ENCODE measurements at regions not wholly inside any gene's neighbourhood (a gene's known extent, or its start where the extent isn't known, plus 50 kb on each side); places are given as distances from the start of the nearest gene placed in this dataset.

- DNase-seq (ENCODE audit: low read depth), result no peak
These were observed 137.4 kb upstream of the AKR1E2 start for GRCh38 chr10:4688601-4689000.

GRCh38 chr10:4688168-4688567 lies 137.8 kb upstream of the AKR1E2 start:
- DNase-seq (ENCODE audit: low read depth), result no peak

- DNase-seq (ENCODE audit: low read depth), result no peak
These were observed 138.6 kb upstream of the AKR1E2 start for GRCh38 chr10:4687397-4687796.

GRCh38 chr10:4686644-4686996 lies 139.4 kb upstream of the AKR1E2 start:
- DNase-seq (ENCODE audit: low read depth), result peak; percentile 40

- no peak for DNase-seq (ENCODE audit: low read depth)
These were observed 139.9 kb upstream of the AKR1E2 start for GRCh38 chr10:4685904-4686643.

DNA sequence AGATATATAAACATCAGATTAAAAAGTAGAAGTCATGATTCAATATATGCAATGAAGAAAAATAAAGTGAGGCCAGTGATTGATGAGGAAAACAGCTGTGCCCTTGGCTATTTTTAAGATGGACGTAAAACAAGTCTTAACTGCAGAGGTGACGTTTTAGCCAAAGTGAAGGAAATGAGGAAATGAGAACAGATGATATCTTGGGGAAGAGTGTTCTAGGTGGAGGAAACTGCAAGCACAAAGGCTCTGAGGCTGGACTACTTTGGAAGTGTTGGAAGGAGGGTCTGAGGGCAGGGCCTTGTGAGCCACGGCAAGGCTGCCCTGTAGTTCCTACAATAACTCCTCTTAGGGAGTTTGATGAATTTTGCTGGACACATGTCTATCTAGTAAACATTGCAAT lies 140.5 kb upstream of the AKR1E2 start:
- no peak for DNase-seq (ENCODE audit: low read depth)

DNA sequence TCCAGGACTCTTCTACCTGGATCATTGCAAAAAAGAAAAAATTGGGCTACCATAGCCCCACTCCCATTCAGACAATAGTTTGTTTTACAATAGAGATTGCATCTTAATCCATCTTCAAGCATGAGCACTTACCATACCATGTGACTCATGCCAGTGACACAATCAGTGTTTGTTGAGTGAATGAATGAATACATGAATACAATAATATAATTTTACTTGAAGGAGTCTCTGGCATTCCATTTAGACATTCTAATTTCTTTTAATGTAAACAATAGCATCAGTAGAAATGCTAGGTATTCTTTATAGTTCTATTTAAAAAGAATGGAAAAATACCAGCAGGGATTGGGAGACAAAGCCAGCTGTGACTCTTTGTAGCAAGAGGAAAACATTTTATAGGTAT lies 141.6 kb upstream of the AKR1E2 start:
- DNase-seq (ENCODE audit: low read depth), result no peak

GRCh38 chr10:4683838-4684237 lies 142.2 kb upstream of the AKR1E2 start:
- no peak for DNase-seq (ENCODE audit: low read depth)

DNA sequence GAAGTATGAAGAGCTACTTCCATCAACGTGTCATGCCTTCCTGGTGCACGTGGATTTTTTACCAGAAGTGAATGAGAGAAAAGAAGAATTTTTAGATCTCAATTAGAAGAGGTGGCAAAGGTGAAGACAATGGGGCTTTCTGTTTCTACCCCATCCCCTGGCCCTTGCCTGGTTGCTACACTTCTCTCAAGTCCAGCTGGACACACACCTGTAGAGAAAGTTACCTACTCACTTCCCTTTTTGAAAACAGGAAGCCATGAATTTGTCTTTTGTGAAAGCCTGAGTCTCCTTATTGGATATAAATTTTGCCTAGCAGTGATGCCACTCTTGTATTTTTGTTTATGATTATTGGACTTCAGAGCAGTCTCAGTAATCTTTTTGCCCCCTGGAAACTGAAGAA lies 142.9 kb upstream of the AKR1E2 start:
- no peak for DNase-seq (ENCODE audit: low read depth)

GRCh38 chr10:4678951-4679671 lies 146.9 kb upstream of the AKR1E2 start:
- DNase-seq (ENCODE audit: low read depth), result no peak

GRCh38 chr10:4678023-4678950 lies 147.7 kb upstream of the AKR1E2 start:
- no peak for DNase-seq (ENCODE audit: low read depth)

DNA sequence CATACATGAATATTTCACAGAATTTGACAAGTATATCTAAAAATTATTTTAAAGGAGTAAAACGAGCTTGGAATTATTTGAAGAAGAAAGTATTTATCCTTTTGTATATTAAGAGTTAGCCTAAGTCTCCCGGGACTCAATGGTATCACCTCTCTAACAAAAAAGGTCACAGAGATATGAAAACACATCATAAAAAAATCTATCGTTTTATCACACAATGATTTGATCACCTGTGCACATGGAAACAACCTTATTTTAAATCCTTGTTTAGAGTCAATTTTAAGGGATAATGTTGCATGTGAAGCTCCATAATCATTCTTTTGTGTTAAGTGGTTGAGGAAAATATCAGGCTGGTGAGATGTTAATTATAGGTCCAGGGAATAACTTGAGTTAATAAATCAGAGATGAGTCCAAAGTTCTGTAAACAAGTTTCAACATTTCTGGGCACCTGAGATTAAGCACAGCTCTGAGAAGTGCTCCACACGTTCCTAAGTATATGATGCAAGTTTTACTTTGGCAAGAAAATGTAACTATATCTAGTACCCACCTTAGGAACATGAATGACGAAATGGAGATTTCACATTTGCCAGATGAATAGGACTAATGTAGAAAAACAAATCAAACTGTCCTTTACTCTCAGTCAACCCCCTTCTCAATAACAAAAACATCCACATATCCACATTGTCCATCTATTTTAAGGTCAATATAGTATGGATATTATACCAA lies 148.5 kb upstream of the AKR1E2 start:
- no peak for DNase-seq (ENCODE audit: low read depth)

GRCh38 chr10:4676566-4676965 lies 149.4 kb upstream of the AKR1E2 start:
- no peak for DNase-seq (ENCODE audit: low read depth)

DNA sequence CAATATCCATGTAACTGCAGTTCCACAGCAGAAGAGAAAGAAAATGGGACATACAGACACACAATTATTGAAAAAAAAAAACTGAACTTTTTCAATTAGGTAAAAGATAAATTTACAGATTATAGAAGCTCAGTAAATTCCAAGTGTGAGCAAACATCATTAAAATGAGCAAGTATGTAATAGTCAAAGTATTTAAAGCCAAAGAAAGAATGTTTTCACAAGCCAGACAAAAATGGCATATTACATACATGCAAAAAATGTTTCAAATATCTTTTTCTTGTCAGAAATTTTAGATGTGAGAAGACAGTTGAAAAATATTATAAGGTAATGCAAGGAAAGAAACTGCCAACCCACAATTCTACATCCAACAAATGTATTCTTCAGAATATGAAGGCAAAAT lies 150.2 kb upstream of the AKR1E2 start:
- DNase-seq (ENCODE audit: low read depth), result no peak

- no peak for DNase-seq (ENCODE audit: low read depth)
These were observed 152.5 kb upstream of the AKR1E2 start for GRCh38 chr10:4673279-4674040.

- DNase-seq (ENCODE audit: low read depth), result no peak
These were observed 153.8 kb upstream of the AKR1E2 start for GRCh38 chr10:4672201-4672600.

DNA sequence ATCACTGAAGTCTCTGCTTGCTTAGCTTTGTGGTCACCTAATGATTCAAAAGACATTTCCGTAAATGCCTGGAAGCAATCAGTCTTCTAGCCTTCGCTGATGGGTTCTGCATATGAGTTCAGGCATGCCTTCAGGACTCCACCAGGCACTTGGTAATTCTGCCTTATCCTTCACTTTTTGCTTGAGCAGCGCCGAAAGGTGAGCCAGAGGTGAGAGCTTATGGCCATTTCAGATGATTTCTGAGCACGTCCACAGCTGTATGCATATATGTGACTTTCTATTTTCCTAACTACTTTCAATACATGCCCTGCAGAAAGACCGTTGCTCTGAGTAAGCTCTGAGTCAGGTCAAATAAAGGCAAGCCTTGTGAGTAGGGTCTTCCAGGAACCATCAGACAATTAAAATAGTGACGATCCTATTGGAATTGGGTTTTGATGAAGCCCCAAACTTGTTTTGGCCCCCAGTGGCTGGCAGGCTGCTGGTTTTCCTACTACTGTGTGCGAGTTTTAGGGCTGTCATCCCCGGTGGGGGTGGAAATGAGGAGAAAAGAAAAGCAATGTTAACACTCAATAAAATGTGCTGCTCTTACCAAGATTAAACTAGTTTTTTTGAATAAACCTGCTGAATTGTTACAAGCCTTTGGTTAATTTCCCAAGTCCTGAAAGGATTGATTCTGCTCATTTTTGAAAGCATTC lies 154.4 kb upstream of the AKR1E2 start:
- DNase-seq (ENCODE audit: low read depth), result no peak

- no peak for DNase-seq (ENCODE audit: low read depth)
These were observed 155.3 kb upstream of the AKR1E2 start for GRCh38 chr10:4670737-4671136.

- no peak for DNase-seq (ENCODE audit: low read depth)
These were observed 156.4 kb upstream of the AKR1E2 start for GRCh38 chr10:4669585-4669984.

GRCh38 chr10:4663162-4663992 lies 162.6 kb upstream of the AKR1E2 start:
- no peak for DNase-seq (ENCODE audit: low read depth)

Measured in stimulated activated CD4-positive, alpha-beta T cell treated with anti-CD3 and anti-CD28 coated beads, Interleukin-2, amount 100 ng/mL, for 4 hours (primary cell).